ENCODE measurements at regions not wholly inside any gene's neighbourhood (a gene's known extent, or its start where the extent isn't known, plus 50 kb on each side); places are given as distances from the start of the nearest gene placed in this dataset.

DNA sequence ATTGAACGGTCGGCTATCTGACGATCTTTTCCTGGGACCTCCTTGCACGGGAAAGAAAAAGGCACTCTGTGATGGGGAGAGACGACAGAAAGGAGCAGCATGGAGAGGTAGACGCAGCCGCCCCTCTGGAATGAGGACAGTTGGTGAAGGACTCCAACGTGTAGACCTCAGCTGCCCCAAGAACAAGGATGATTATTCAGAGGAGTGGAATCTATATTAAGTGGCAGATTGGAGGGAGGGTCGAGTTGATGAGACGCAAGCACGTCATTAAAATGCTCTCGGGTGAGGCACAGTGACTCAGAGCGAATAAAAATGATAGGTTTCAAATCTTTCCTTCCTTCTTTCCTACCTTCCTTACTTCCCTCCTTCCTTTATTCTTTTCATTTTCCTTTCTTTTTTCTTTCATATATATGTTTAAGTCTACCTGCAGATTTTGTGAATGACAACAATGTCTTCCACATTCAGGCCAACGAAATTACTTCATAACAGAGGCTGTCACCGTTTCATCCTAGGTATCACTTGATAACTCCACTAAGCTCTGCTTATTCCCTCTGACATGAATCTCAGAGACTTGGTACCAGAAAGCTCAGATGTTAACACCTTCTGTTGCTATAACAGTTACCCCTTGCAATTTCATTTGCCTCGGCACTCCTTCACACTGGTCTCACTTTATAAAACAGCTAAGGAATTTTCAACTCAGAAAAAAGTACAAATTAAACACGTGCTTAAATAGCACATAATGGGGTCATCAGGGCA is 110.0 kb upstream of the PPARGC1A start:
- peaks cover 3% of the 10 kb centered on the region for H3K27me3 Mint-ChIP-seq (ENCODE audit: low read depth)
- DNase-seq, result no peak
- H3K27ac Mint-ChIP-seq, result no peak overlapping the region
- CTCF ChIA-PET, result no interaction called here
- no peaks in the 10 kb centered on the region for H3K36me3 Mint-ChIP-seq (ENCODE audit: low read depth)
- intact Hi-C loops (cut with micrococcal nuclease), result no loop called here
- H3K4me3 Mint-ChIP-seq, result no peak overlapping the region
- no peaks in the 10 kb centered on the region for H3K4me1 Mint-ChIP-seq (ENCODE audit: low read depth)
- H3K9me3 Mint-ChIP-seq, result no peaks in the 10 kb centered on the region

DNA sequence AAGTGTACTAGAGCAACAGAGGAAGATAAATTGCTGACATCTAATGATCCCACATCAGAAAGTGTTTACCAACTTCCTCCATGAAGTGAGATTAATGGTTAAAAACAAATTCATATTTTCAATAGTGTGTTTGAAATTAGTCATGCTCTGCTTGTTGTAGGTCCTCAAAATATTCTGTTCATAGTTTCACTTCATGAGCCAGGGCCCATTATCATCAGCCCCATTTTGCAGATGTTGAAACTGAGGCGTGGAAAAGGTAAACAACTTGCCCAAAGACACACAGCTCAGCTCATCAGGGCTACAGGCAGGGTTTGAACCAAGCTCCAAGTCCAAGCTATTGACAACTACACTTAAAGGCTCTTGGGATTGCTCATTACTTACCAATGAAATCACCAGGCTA is 103.5 kb upstream of the PPARGC1A start:
- no peaks in the 10 kb centered on the region for H3K9me3 Mint-ChIP-seq
- intact Hi-C loops (cut with micrococcal nuclease), result no loop called here
- CTCF ChIA-PET, result no interaction called here

DNA sequence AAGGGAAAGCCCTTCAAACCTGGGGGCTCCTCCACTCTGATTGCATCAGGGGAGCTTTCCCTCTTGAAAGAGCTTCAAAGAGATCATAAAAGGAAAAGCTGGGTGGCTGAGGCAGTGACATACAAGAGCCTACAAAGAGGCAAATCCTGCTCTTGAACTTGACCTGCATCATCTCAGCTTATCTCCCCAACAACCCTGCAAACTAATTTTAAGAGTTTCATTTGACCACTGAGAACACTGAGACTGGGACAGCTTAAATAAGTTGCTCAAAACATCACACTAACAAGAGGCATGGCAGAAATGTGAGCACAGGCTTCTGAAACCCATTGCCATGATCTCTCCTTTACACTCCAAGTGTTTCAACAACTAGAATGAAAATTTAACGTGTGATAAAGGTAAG is 101.6 kb upstream of the PPARGC1A start:
- H3K4me1 Mint-ChIP-seq (ENCODE audit: low read depth), result no peaks in the 10 kb centered on the region
- CTCF ChIA-PET, result interaction anchor here (0.5 to 0.7 kb wide), 2 partner anchors 11 to 163 kb away, joined by 4 read pairs; no protein-coding TSS in a partner anchor
- intact Hi-C loops (cut with micrococcal nuclease), result no loop called here
- no peaks in the 10 kb centered on the region for H3K27me3 Mint-ChIP-seq (ENCODE audit: low read depth)
- DNase-seq, result no peak
- no peak overlapping the region for H3K4me3 Mint-ChIP-seq
- peaks cover 1% of the 10 kb centered on the region for H3K9me3 Mint-ChIP-seq
- H3K27ac Mint-ChIP-seq, result no peak overlapping the region
- H3K36me3 Mint-ChIP-seq (ENCODE audit: low read depth), result no peaks in the 10 kb centered on the region

More for the DNA sequence above, 103.5 kb upstream of the PPARGC1A start:
- H3K4me1 Mint-ChIP-seq (ENCODE audit: low read depth), result no peaks in the 10 kb centered on the region
- no peaks in the 10 kb centered on the region for H3K36me3 Mint-ChIP-seq (ENCODE audit: low read depth)
- DNase-seq, result no peak
- H3K4me3 Mint-ChIP-seq, result no peak overlapping the region
- no peak overlapping the region for H3K27ac Mint-ChIP-seq
- no peaks in the 10 kb centered on the region for H3K27me3 Mint-ChIP-seq (ENCODE audit: low read depth)

DNA sequence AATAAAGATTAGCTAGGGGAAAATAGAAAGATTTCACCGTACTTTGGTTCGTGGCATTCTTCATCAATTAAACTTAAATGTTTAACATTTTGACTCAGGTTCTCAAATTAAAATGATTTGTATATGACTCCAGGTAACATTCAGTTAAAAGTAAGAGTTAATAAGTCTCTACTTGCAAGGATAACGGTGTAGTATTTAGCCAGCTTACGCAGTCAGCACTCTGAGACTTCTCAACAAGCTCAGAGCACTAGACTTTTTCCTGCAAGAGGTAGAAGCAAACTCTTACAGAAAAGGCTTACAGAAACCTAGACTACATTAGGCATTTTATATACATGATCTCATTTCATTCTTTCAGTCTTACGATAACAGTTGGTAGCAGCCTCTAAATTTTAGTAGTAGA is 96.4 kb upstream of the PPARGC1A start:
- no peaks in the 10 kb centered on the region for H3K27me3 Mint-ChIP-seq (ENCODE audit: low read depth)
- H3K4me1 Mint-ChIP-seq (ENCODE audit: low read depth), result no peaks in the 10 kb centered on the region
- intact Hi-C loops (cut with micrococcal nuclease), result no loop called here
- no peak overlapping the region for H3K4me3 Mint-ChIP-seq
- CTCF ChIA-PET, result no interaction called here
- no peaks in the 10 kb centered on the region for H3K36me3 Mint-ChIP-seq (ENCODE audit: low read depth)
- H3K9me3 Mint-ChIP-seq, result peaks cover 1% of the 10 kb centered on the region
- no peak overlapping the region for H3K27ac Mint-ChIP-seq
- DNase-seq, result no peak

- H3K9me3 Mint-ChIP-seq, result no peaks in the 10 kb centered on the region
- CTCF ChIA-PET, result no interaction called here
- no peak overlapping the region for H3K4me3 Mint-ChIP-seq
- H3K27ac Mint-ChIP-seq, result no peak overlapping the region
- no peaks in the 10 kb centered on the region for H3K4me1 Mint-ChIP-seq (ENCODE audit: low read depth)
- peaks cover 5% of the 10 kb centered on the region for H3K27me3 Mint-ChIP-seq (ENCODE audit: low read depth)
- intact Hi-C loops (cut with micrococcal nuclease), result no loop called here
- no peaks in the 10 kb centered on the region for H3K36me3 Mint-ChIP-seq (ENCODE audit: low read depth)
- DNase-seq, result no peak
These were observed 91.5 kb upstream of the PPARGC1A start for GRCh38 chr4:23981328-23981727.

GRCh38 chr4:23979534-23979933 is 89.7 kb upstream of the PPARGC1A start:
- H3K27me3 Mint-ChIP-seq (ENCODE audit: low read depth), result peaks cover 5% of the 10 kb centered on the region
- CTCF ChIA-PET, result no interaction called here
- H3K27ac Mint-ChIP-seq, result no peak overlapping the region
- H3K9me3 Mint-ChIP-seq, result no peaks in the 10 kb centered on the region
- no peaks in the 10 kb centered on the region for H3K36me3 Mint-ChIP-seq (ENCODE audit: low read depth)
- no peaks in the 10 kb centered on the region for H3K4me1 Mint-ChIP-seq (ENCODE audit: low read depth)
- H3K4me3 Mint-ChIP-seq, result no peak overlapping the region
- no peak for DNase-seq
- intact Hi-C loops (cut with micrococcal nuclease), result no loop called here

DNA sequence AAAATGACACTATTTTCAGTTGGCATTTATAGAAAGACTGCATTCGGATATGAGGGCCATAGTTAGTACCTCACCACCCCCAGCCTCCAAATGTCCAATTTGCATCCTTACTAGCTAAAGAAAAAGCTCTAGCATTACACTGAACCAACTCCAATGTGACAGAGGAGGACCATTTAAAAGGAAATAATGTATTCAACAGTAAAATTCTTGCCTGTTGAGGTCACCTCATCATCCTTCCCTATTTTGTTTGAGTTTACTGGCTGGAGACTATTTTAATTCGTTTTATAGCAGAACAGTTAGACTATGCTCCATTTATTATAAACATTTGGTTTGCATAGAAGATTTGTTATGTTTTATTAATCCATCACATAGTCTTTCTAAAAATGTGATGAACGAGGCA is 88.2 kb upstream of the PPARGC1A start:
- Mint-ChIP-seq H3K36me3 (ENCODE audit: low read depth) (no peaks in the 10 kb centered on the region), H3K4me3 (no peak overlapping the region)

GRCh38 chr4:23976423-23976822 is 86.6 kb upstream of the PPARGC1A start:
- Mint-ChIP-seq H3K4me1 (ENCODE audit: low read depth) (no peaks in the 10 kb centered on the region), H3K4me3 (no peak overlapping the region), H3K36me3 (ENCODE audit: low read depth) (no peaks in the 10 kb centered on the region), H3K27ac (no peak overlapping the region), H3K27me3 (ENCODE audit: low read depth) (peaks cover 5% of the 10 kb centered on the region), H3K9me3 (no peaks in the 10 kb centered on the region)
- intact Hi-C loops (cut with micrococcal nuclease), result no loop called here
- no peak for DNase-seq
- CTCF ChIA-PET, result no interaction called here

More for the DNA sequence above, 88.2 kb upstream of the PPARGC1A start:
- H3K9me3 Mint-ChIP-seq, result no peaks in the 10 kb centered on the region
- intact Hi-C loops (cut with micrococcal nuclease), result no loop called here
- no peak for DNase-seq
- H3K27ac Mint-ChIP-seq, result no peak overlapping the region
- CTCF ChIA-PET, result no interaction called here
- no peaks in the 10 kb centered on the region for H3K4me1 Mint-ChIP-seq (ENCODE audit: low read depth)
- H3K27me3 Mint-ChIP-seq (ENCODE audit: low read depth), result peaks cover 5% of the 10 kb centered on the region

GRCh38 chr4:23973308-23973855 is 83.5 kb upstream of the PPARGC1A start:
- no peak overlapping the region for H3K27ac Mint-ChIP-seq
- H3K27me3 Mint-ChIP-seq (ENCODE audit: low read depth), result no peaks in the 10 kb centered on the region
- CTCF ChIA-PET, result no interaction called here
- H3K9me3 Mint-ChIP-seq, result no peaks in the 10 kb centered on the region
- no peak overlapping the region for H3K4me3 Mint-ChIP-seq
- intact Hi-C loops (cut with micrococcal nuclease), result no loop called here
- H3K4me1 Mint-ChIP-seq (ENCODE audit: low read depth), result no peaks in the 10 kb centered on the region
- no peak for DNase-seq
- no peaks in the 10 kb centered on the region for H3K36me3 Mint-ChIP-seq (ENCODE audit: low read depth)

GRCh38 chr4:23972805-23973204 is 83.0 kb upstream of the PPARGC1A start:
- CTCF ChIA-PET, result no interaction called here
- Mint-ChIP-seq H3K9me3 (no peaks in the 10 kb centered on the region), H3K27me3 (ENCODE audit: low read depth) (peaks cover 1% of the 10 kb centered on the region), H3K4me1 (ENCODE audit: low read depth) (no peaks in the 10 kb centered on the region), H3K36me3 (ENCODE audit: low read depth) (no peaks in the 10 kb centered on the region), H3K4me3 (no peak overlapping the region), H3K27ac (no peak overlapping the region)
- intact Hi-C loops (cut with micrococcal nuclease), result no loop called here
- DNase-seq, result no peak

DNA sequence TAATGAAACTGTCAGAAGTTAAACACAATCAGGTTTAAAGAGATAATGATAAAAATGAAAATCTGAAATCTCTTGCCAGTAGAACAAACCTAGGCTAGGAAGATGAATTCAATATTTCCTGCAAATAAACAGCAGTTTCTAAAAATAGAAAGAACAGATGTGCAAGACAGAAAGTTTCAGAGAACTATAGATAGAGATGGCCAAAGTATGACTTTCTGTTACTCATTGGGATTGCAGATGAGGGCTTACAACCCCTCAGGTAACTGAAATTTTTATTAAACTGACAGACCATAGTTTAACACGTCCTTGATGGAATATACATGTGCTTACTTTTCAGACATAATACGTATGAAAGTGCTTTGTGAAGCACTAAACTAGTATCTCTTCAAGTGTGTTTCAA is 82.3 kb upstream of the PPARGC1A start:
- intact Hi-C loops (cut with micrococcal nuclease), result no loop called here
- no peak overlapping the region for H3K4me3 Mint-ChIP-seq
- peaks cover 1% of the 10 kb centered on the region for H3K27me3 Mint-ChIP-seq (ENCODE audit: low read depth)
- H3K36me3 Mint-ChIP-seq (ENCODE audit: low read depth), result no peaks in the 10 kb centered on the region
- no peak for DNase-seq
- no peaks in the 10 kb centered on the region for H3K4me1 Mint-ChIP-seq (ENCODE audit: low read depth)
- H3K9me3 Mint-ChIP-seq, result no peaks in the 10 kb centered on the region
- CTCF ChIA-PET, result no interaction called here
- no peak overlapping the region for H3K27ac Mint-ChIP-seq

- Mint-ChIP-seq H3K27ac (no peak overlapping the region), H3K4me3 (no peak overlapping the region), H3K9me3 (no peaks in the 10 kb centered on the region), H3K36me3 (ENCODE audit: low read depth) (no peaks in the 10 kb centered on the region), H3K4me1 (ENCODE audit: low read depth) (no peaks in the 10 kb centered on the region), H3K27me3 (ENCODE audit: low read depth) (peaks cover 1% of the 10 kb centered on the region)
- DNase-seq, result no peak
- CTCF ChIA-PET, result no interaction called here
- intact Hi-C loops (cut with micrococcal nuclease), result no loop called here
These were observed 80.5 kb upstream of the PPARGC1A start for GRCh38 chr4:23970201-23970850.

GRCh38 chr4:23969635-23970145 is 79.8 kb upstream of the PPARGC1A start:
- intact Hi-C loops (cut with micrococcal nuclease), result no loop called here
- Mint-ChIP-seq H3K36me3 (ENCODE audit: low read depth) (no peaks in the 10 kb centered on the region), H3K4me3 (no peak overlapping the region), H3K9me3 (no peaks in the 10 kb centered on the region), H3K27me3 (ENCODE audit: low read depth) (peaks cover 1% of the 10 kb centered on the region), H3K4me1 (ENCODE audit: low read depth) (no peaks in the 10 kb centered on the region), H3K27ac (no peak overlapping the region)
- CTCF ChIA-PET, result no interaction called here
- DNase-seq, result no peak

Measured in activated naive CD4-positive, alpha-beta T cell treated with anti-CD3 and anti-CD28 coated beads for 36 hours (primary cell).